Cardiac muscle cell (in vitro differentiated cells and primary cell): ENCODE measurements at regions not wholly inside any gene's neighbourhood (a gene's known extent, or its start where the extent isn't known, plus 50 kb on each side); places are given as distances from the start of the nearest gene placed in this dataset.

Source experiments
- DNase-seq, 2 donors: peaks; one replicate each; pipeline versions ENCODE4 v3.0.0 to v3.0.0-alpha.2; 2010 to 2017; ENCODE audit warnings: low read depth in 1 of 2, low spot score in 1 of 2
- H3K27ac ChIP-seq: fragments of 200-600 bp; sonication (generic); 2 replicates; pipeline ENCODE4 v1.5.1; 2016
- H3K27me3 ChIP-seq: fragments of 200-600 bp; sonication (generic); 2 replicates; pipeline ENCODE4 v1.6.0; 2016; ENCODE audit warnings: control low read depth
- H3K36me3 ChIP-seq: fragments of 200-600 bp; sonication (generic); 2 replicates; pipeline ENCODE4 v1.5.1; 2016; ENCODE audit warnings: control low read depth
- H3K4me1 ChIP-seq: fragments of 200-600 bp; sonication (generic); 2 replicates; pipeline ENCODE4 v1.8.1; 2017; ENCODE audit warnings: low read depth, mild to moderate bottlenecking, mixed run types
- H3K4me3 ChIP-seq: fragments of 200-600 bp; sonication (generic); 2 replicates; pipeline ENCODE4 v1.5.1; 2016; ENCODE audit warnings: mild to moderate bottlenecking
- H3K9me3 ChIP-seq: fragments of 200-600 bp; sonication (generic); 2 replicates; pipeline ENCODE4 v1.5.1; 2017; ENCODE audit warnings: low read depth, mild to moderate bottlenecking, control low read depth
- TF ChIP-seq, protein P1 (sequence below): IDR thresholded peaks from 2 replicates; pipeline ENCODE4 v1.5.1; 2012; ENCODE audit warnings: low read depth, mild to moderate bottlenecking, low read length

DNA sequence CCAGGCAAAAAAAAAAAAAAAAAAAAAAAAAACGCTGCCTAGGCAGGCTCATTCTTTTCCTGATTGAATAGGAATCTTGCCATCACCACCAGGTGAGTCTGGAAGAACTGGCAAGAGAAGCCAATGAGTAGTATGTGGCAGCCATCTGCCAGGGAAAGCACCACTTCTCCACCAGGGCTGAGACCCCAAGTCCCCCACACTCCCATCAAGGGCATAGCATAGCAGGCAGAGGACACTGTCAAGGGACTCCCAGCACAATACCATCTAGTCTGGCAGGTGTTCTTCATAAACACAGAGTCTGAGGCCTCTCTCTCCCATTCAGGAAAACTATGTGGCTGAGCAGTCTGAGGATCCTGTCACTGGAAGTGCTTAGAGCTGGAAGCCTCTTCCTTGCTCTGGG, 538.1 kb upstream of the DSEL start:
- TF ChIP-seq, protein P1, sequence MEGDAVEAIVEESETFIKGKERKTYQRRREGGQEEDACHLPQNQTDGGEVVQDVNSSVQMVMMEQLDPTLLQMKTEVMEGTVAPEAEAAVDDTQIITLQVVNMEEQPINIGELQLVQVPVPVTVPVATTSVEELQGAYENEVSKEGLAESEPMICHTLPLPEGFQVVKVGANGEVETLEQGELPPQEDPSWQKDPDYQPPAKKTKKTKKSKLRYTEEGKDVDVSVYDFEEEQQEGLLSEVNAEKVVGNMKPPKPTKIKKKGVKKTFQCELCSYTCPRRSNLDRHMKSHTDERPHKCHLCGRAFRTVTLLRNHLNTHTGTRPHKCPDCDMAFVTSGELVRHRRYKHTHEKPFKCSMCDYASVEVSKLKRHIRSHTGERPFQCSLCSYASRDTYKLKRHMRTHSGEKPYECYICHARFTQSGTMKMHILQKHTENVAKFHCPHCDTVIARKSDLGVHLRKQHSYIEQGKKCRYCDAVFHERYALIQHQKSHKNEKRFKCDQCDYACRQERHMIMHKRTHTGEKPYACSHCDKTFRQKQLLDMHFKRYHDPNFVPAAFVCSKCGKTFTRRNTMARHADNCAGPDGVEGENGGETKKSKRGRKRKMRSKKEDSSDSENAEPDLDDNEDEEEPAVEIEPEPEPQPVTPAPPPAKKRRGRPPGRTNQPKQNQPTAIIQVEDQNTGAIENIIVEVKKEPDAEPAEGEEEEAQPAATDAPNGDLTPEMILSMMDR = no peak
- Histone ChIP-seq H3K9me3 (no peaks in the 10 kb centered on the region), H3K27ac (no peak overlapping the region)

DNA sequence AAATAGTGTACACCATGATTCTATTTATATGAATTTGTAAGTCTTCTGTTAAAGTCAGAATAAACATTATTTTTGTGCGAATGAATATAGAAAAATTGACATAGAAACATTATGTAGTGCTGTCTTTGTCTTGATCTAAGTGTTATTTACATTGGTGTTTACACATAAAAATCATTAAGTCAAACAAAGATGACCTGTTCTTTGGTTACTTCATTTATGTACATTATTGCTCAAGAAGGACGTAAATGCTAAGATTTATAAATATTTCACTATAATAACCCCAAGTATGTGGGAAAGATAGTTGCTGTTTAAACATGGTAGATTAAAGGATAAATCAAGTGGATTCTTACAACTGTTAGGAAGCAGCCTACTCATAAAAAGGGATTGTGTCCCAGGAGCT, 536.8 kb upstream of the DSEL start:
- Histone ChIP-seq H3K4me3 (no peak overlapping the region), H3K4me1 (no peaks in the 10 kb centered on the region), H3K27me3 (no peaks in the 10 kb centered on the region), H3K9me3 (no peaks in the 10 kb centered on the region), H3K36me3 (no peaks in the 10 kb centered on the region), H3K27ac (no peak overlapping the region)
- TF ChIP-seq, protein P1 = no peak
- no peak for DNase-seq

More for the DNA sequence above, 538.1 kb upstream of the DSEL start:
- Histone ChIP-seq H3K36me3 (no peaks in the 10 kb centered on the region), H3K27me3 (no peaks in the 10 kb centered on the region), H3K4me1 (no peaks in the 10 kb centered on the region), H3K4me3 (no peak overlapping the region)
- DNase-seq = no peak

DNA sequence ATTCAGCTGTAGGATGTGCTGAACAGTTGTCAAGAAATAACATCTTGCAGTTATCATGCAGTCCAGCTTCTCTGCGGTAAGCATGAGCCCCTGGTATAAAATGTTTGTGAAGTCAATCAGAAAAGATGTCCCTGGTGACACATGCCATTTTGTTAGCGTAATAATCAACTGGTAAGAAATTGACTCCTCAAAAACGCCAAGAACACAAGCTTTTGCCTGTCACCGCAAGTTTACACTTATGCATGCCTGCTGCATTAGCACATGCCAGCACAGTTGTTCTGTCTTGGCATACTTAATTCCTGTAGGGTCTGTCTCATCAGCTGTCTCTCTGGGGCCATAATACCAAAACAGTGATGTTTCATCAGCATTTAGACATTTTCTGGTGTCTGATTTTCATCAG, 524.8 kb upstream of the DSEL start:
- Histone ChIP-seq H3K9me3 (no peaks in the 10 kb centered on the region), H3K4me1 (no peaks in the 10 kb centered on the region), H3K27me3 (no peaks in the 10 kb centered on the region), H3K36me3 (no peaks in the 10 kb centered on the region), H3K4me3 (no peak overlapping the region), H3K27ac (no peak overlapping the region)
- TF ChIP-seq, protein P1 = no peak
- DNase-seq = no peak

DNA sequence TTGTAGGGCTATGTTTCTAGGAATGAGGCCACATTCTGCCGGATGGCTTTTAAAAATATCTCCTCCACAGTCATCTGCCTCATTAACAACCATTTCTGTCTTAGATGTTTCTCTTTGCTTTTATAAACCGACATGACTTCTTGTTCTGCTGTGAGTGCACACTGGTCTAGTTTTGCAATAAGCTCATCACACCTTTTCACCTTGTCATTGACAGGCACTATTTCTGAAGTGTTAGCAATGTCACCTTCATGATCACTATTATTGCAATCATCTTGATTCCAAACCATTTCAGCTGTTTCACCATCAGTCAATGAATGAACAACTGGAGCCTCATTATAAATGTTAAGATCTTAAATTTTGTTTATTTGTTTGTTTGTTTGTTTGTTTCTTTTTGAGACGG, 523.7 kb upstream of the DSEL start:
- Histone ChIP-seq H3K4me3 (no peak overlapping the region), H3K27me3 (no peaks in the 10 kb centered on the region), H3K36me3 (no peaks in the 10 kb centered on the region), H3K9me3 (no peaks in the 10 kb centered on the region), H3K27ac (no peak overlapping the region), H3K4me1 (no peaks in the 10 kb centered on the region)
- no peak for DNase-seq
- TF ChIP-seq, protein P1 = no peak

DNA sequence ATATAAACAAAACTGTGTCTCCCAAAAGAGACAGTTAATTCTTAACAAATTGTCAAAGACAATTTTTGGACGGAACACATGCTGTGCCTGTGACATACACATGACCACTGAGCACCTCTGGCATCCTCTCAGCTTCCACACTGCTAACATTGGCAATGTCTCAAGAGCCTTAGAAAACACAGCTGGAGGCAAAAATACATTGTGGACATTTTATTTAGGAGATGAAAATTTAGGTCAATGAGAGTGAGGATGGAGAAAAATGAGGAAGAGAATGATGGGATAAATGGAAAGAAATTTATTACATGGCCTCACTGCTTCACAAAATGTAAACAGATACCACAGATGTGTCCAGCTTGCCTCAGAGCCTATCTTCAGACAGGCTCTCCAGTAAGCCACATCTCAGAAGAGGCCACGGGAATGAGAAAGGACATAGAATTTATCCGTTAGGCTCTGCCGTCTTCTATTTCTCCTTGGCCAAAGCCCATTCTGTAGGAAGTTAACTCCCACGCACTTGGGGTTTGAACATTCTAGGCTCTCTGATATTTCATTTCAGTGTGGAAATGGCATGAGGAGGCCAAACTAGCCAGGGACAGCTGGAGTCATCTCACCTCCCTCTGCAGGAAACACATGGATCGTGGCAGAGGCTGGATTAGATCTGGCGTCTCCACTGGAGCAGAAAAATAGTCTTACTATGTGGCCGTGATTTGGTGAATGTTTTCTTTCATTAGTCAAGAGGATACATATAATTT, 519.4 kb upstream of the DSEL start:
- Histone ChIP-seq H3K4me3 (no peak overlapping the region), H3K27me3 (no peaks in the 10 kb centered on the region), H3K9me3 (no peaks in the 10 kb centered on the region), H3K27ac (no peak overlapping the region), H3K36me3 (no peaks in the 10 kb centered on the region), H3K4me1 (no peaks in the 10 kb centered on the region)
- peak in 1 of 2 donors; percentile 51 for DNase-seq
- TF ChIP-seq, protein P1 = no peak
